Gastroesophageal sphincter (tissue), 3 donors: ENCODE measurements at regions not wholly inside any gene's neighbourhood (a gene's known extent, or its start where the extent isn't known, plus 50 kb on each side); places are given as distances from the start of the nearest gene placed in this dataset.

Experiments used
- POLR2A ChIP-seq, 2 donors: fragments of 450-650 bp; IDR thresholded peaks; one replicate each; pipeline ENCODE4 v1.6.1; 2017; ENCODE audit warnings: antibody characterized with exemption in 2 of 2, mild to moderate bottlenecking in 2 of 2, moderate library complexity in 1 of 2
- TF ChIP-seq, protein P1 (sequence below), 4 experiments: fragments of 200-600 bp in 2 of 4; fragments of 450-650 bp in 2 of 4; sonication (generic) in 1 of 4; IDR thresholded peaks; one replicate each; pipeline ENCODE4 v1.5.1; 2017 to 2019; ENCODE audit warnings: antibody characterized with exemption in 4 of 4, mild to moderate bottlenecking in 2 of 4, moderate library complexity in 2 of 4

DNA sequence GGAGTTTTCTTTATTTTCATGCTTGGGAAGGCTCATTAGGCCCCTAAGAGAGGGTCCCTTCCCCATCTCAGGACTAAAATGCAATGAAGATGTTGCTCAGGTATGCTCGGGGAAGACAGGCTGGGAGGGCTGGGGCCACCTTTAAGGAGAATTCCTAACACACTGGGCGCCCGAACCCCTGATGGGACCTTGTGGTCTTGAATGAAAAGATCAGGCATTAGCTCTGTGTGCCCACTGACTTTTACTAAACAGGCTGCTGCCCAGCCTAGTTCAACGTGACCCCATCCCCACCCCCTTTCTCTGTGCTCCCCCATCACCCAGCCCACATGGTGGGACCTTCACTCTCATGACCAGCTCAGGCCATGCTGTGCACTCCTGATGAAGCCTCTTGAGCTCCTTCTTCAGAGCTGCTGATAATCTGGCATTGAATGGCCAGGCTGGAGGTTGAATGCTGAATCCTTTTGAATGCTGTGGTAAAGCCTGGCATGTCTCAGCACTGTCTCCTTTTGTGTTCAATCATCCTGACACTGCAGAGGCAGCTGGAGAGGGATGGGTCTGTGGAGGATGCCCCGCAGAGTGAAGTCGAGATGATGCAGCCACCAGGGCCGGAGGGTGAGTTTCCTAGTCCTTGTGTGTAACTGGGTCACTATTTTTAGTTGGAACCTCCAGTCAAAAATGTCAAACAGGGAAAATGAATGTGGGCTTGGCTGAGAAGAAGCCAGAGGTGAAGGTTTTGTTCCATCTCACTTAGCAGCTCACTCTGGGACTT is 209.1 kb downstream of the UQCRFS1 start:
- TF ChIP-seq POLR2A (IDR thresholded peaks at IDR 0.05), result no peak
- TF ChIP-seq, protein P1, sequence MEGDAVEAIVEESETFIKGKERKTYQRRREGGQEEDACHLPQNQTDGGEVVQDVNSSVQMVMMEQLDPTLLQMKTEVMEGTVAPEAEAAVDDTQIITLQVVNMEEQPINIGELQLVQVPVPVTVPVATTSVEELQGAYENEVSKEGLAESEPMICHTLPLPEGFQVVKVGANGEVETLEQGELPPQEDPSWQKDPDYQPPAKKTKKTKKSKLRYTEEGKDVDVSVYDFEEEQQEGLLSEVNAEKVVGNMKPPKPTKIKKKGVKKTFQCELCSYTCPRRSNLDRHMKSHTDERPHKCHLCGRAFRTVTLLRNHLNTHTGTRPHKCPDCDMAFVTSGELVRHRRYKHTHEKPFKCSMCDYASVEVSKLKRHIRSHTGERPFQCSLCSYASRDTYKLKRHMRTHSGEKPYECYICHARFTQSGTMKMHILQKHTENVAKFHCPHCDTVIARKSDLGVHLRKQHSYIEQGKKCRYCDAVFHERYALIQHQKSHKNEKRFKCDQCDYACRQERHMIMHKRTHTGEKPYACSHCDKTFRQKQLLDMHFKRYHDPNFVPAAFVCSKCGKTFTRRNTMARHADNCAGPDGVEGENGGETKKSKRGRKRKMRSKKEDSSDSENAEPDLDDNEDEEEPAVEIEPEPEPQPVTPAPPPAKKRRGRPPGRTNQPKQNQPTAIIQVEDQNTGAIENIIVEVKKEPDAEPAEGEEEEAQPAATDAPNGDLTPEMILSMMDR (IDR thresholded peaks at IDR 0.05), result no peak
